ENCODE measurements at regions not wholly inside any gene's neighbourhood (a gene's known extent, or its start where the extent isn't known, plus 50 kb on each side); places are given as distances from the start of the nearest gene placed in this dataset.

- TF ChIP-seq, protein P1, sequence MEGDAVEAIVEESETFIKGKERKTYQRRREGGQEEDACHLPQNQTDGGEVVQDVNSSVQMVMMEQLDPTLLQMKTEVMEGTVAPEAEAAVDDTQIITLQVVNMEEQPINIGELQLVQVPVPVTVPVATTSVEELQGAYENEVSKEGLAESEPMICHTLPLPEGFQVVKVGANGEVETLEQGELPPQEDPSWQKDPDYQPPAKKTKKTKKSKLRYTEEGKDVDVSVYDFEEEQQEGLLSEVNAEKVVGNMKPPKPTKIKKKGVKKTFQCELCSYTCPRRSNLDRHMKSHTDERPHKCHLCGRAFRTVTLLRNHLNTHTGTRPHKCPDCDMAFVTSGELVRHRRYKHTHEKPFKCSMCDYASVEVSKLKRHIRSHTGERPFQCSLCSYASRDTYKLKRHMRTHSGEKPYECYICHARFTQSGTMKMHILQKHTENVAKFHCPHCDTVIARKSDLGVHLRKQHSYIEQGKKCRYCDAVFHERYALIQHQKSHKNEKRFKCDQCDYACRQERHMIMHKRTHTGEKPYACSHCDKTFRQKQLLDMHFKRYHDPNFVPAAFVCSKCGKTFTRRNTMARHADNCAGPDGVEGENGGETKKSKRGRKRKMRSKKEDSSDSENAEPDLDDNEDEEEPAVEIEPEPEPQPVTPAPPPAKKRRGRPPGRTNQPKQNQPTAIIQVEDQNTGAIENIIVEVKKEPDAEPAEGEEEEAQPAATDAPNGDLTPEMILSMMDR (IDR thresholded peaks at IDR 0.05) = no peak
- TF ChIP-seq POLR2A (IDR thresholded peaks at IDR 0.05) = no peak
These were observed 90.9 kb upstream of the SUCLG2 start for GRCh38 chr3:67745296-67745695.

Data from Peyer's patch (tissue), 4 donors.